ENCODE measurements at regions not wholly inside any gene's neighbourhood (a gene's known extent, or its start where the extent isn't known, plus 50 kb on each side); places are given as distances from the start of the nearest gene placed in this dataset.

- TF ChIP-seq CTCF (IDR thresholded peaks at IDR 0.05; ENCODE audit: poor library complexity, severe bottlenecking) (no peak), EZH2 (IDR thresholded peaks at IDR 0.05; ENCODE audit: borderline replicate concordance, insufficient read depth, low read length, poor library complexity, severe bottlenecking) (no peak), EP300 (conservative IDR thresholded peaks at IDR 0.05; ENCODE audit: poor library complexity, severe bottlenecking) (no peak), REST (IDR thresholded peaks at IDR 0.05; ENCODE audit: borderline replicate concordance) (no peak)
Observed at GRCh38 chr3:104805042-104805441, 561.7 kb upstream of the ALCAM start.
